Left lung (tissue), 4 donors: ENCODE measurements at regions not wholly inside any gene's neighbourhood (a gene's known extent, or its start where the extent isn't known, plus 50 kb on each side); places are given as distances from the start of the nearest gene placed in this dataset.
"Not testable (repeated sequence)": the region's sequence is repeated elsewhere in the genome, so short reads cannot be mapped to it uniquely, and the experiment has no call there.

Experiments used
- ATAC-seq: fragments of 200-7000 bp; cut with Tn5 transposase; one replicate; pipeline ENCODE4 v1.9.1; 2020; ENCODE audit warnings: moderate library complexity
- DNase-seq, 4 donors: peaks; one replicate each; pipeline ENCODE4 v3.0.0-alpha.2; 2013 to 2020
- H3K27ac ChIP-seq, 2 donors: fragments of 200-600 bp; sonication (generic) in 1 of 2; one replicate each; pipeline versions ENCODE4 v1.5.0 to v1.8.0; 2020 to 2021
- H3K27me3 ChIP-seq, 2 donors: fragments of 200-600 bp; sonication (generic) in 1 of 2; one replicate each; pipeline versions ENCODE4 v1.5.0 to v1.8.0; 2020 to 2021
- H3K36me3 ChIP-seq, 2 donors: fragments of 200-600 bp; sonication (generic) in 1 of 2; one replicate each; pipeline versions ENCODE4 v1.5.0 to v1.8.0; 2020 to 2021
- H3K4me1 ChIP-seq, 2 donors: fragments of 200-600 bp; one replicate each; pipeline ENCODE4 v1.8.0; 2021
- H3K4me3 ChIP-seq, 2 donors: fragments of 200-600 bp; sonication (generic) in 1 of 2; one replicate each; pipeline versions ENCODE4 v1.5.0 to v1.8.0; 2020 to 2021; ENCODE audit warnings: mild to moderate bottlenecking in 1 of 2
- H3K9me3 ChIP-seq, 2 donors: fragments of 200-600 bp; sonication (generic) in 1 of 2; one replicate each; pipeline versions ENCODE4 v1.5.0 to v1.8.0; 2020 to 2021
- CTCF ChIP-seq, 2 donors: fragments of 200-600 bp; sonication (generic) in 1 of 2; IDR thresholded peaks; one replicate each; pipeline versions ENCODE4 v1.5.0 to v1.8.0; 2021; ENCODE audit warnings: antibody characterized with exemption in 2 of 2
- intact Hi-C, 2 donors: fragments of 100-400 bp; cut with DNase I; formaldehyde crosslinking; loops; one replicate each; pipeline versions ENCODE4 v1.11.2 to v1.14.2; 2022
- donor health status: DM: no; HTN: yes; CAD: no.
- donor health status: DM: no; HTN: no; CAD: no.

- no peaks in the 10 kb centered on the region for H3K27me3 ChIP-seq
- no peaks in the 10 kb centered on the region for H3K4me1 ChIP-seq
- intact Hi-C loops: no loop called here
- ATAC-seq: no peak
- no peak overlapping the region for H3K4me3 ChIP-seq
- H3K9me3 ChIP-seq: peaks cover 0 to 4% of the 10 kb centered on the region in 2 donors
- H3K27ac ChIP-seq: no peak overlapping the region
- no peak for DNase-seq
- TF ChIP-seq CTCF (IDR thresholded peaks at IDR 0.05): no peak
- no peaks in the 10 kb centered on the region for H3K36me3 ChIP-seq
These were observed 337.6 kb downstream of the FGF10 start for GRCh38 chr5:44051591-44051990.

GRCh38 chr5:44048276-44048984 is 340.8 kb downstream of the FGF10 start:
- peak in 1 of 4 donors; percentile 13 for DNase-seq
- H3K36me3 ChIP-seq: no peaks in the 10 kb centered on the region
- no peaks in the 10 kb centered on the region for H3K4me1 ChIP-seq
- peaks cover 0 to 10% of the 10 kb centered on the region in 2 donors for H3K9me3 ChIP-seq
- TF ChIP-seq CTCF (IDR thresholded peaks at IDR 0.05): no peak
- ATAC-seq: no peak
- no peak overlapping the region for H3K27ac ChIP-seq
- H3K4me3 ChIP-seq: no peak overlapping the region
- intact Hi-C loops: no loop called here
- H3K27me3 ChIP-seq: no peaks in the 10 kb centered on the region

- Histone ChIP-seq H3K27me3 (no peaks in the 10 kb centered on the region), H3K36me3 (no peaks in the 10 kb centered on the region), H3K27ac (no peak overlapping the region), H3K4me3 (no peak overlapping the region), H3K9me3 (peaks cover 0 to 12% of the 10 kb centered on the region in 2 donors), H3K4me1 (no peaks in the 10 kb centered on the region)
- no peak for TF ChIP-seq CTCF (IDR thresholded peaks at IDR 0.05)
- intact Hi-C loops: no loop called here
- peak in 2 of 4 donors; percentile 46 to 47 for DNase-seq
- ATAC-seq: no peak
These were observed 342.4 kb downstream of the FGF10 start for GRCh38 chr5:44046619-44047364.

GRCh38 chr5:44044549-44044948 is 344.7 kb downstream of the FGF10 start:
- H3K27me3 ChIP-seq, H3K27ac ChIP-seq, H3K36me3 ChIP-seq, H3K4me1 ChIP-seq, H3K4me3 ChIP-seq, intact Hi-C loops, ATAC-seq, DNase-seq: not testable (repeated sequence)
- H3K9me3 ChIP-seq: peaks cover 0 to 20% of the 10 kb centered on the region in 2 donors

GRCh38 chr5:44028226-44028625 is 361.0 kb downstream of the FGF10 start:
- ATAC-seq: no peak

More at GRCh38 chr5:44028226-44028625, 361.0 kb downstream of the FGF10 start:
- no peaks in the 10 kb centered on the region for H3K4me1 ChIP-seq
- H3K36me3 ChIP-seq: no peaks in the 10 kb centered on the region
- peak in 1 of 4 donors; percentile 9 for DNase-seq
- H3K27ac ChIP-seq: no peak overlapping the region
- intact Hi-C loops: no loop called here
- H3K27me3 ChIP-seq: no peaks in the 10 kb centered on the region
- H3K9me3 ChIP-seq: peaks cover 0 to 7% of the 10 kb centered on the region in 2 donors
- no peak for TF ChIP-seq CTCF (IDR thresholded peaks at IDR 0.05)
- H3K4me3 ChIP-seq: no peak overlapping the region
